ENCODE measurements at regions not wholly inside any gene's neighbourhood (a gene's known extent, or its start where the extent isn't known, plus 50 kb on each side); places are given as distances from the start of the nearest gene placed in this dataset.

DNA sequence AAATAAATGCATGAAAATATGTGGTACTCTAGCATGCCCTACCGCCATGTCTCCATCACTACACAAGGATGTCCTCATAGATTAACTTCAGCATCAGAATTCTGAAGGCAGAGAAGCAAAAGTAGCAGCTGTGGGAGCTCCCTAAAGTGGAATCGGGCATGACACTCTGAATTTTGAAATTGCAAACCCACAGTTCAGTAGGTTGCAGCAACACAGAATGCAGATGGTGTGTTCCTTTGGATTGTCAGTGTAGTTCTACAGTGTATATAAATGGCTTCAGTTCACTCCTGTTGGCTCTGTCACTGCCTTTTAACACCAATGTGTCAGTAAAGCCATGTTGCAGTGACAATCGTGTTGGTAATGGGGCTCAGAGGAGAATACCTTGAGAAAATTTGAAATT, 973.6 kb upstream of the WWC1 start:
- TF ChIP-seq CTCF (IDR thresholded peaks at IDR 0.05) (no peak), EZH2 (IDR thresholded peaks at IDR 0.05; ENCODE audit: borderline replicate concordance, insufficient read depth, low read depth, low read length, poor library complexity, severe bottlenecking) (no peak)
